ENCODE measurements at regions not wholly inside any gene's neighbourhood (a gene's known extent, or its start where the extent isn't known, plus 50 kb on each side); places are given as distances from the start of the nearest gene placed in this dataset.

GRCh38 chr9:75623462-75623861 is 267.0 kb upstream of the PCSK5 start:
- DNase-seq: no peak

- peak in 1 of 14 donors; percentile 9 for DNase-seq
Measured at GRCh38 chr9:75624998-75625397, 265.5 kb upstream of the PCSK5 start.

- DNase-seq: no peak
Measured at GRCh38 chr9:75626860-75627259, 263.6 kb upstream of the PCSK5 start.

- DNase-seq: no peak
Measured at GRCh38 chr9:75628952-75629351, 261.5 kb upstream of the PCSK5 start.

- DNase-seq: no peak
Measured at GRCh38 chr9:75633451-75634057, 256.9 kb upstream of the PCSK5 start.

- no peak for DNase-seq
Measured at GRCh38 chr9:75636427-75637045, 253.9 kb upstream of the PCSK5 start.

- no peak for DNase-seq
Measured at GRCh38 chr9:75639971-75640610, 250.4 kb upstream of the PCSK5 start.

GRCh38 chr9:75642522-75642921 is 248.0 kb upstream of the PCSK5 start:
- no peak for DNase-seq

- no peak for DNase-seq
Measured at GRCh38 chr9:75644649-75645048, 245.8 kb upstream of the PCSK5 start.

- no peak for DNase-seq
Measured at GRCh38 chr9:75648034-75648433, 242.4 kb upstream of the PCSK5 start.

- no peak for DNase-seq
Measured at GRCh38 chr9:75649060-75649459, 241.4 kb upstream of the PCSK5 start.

- no peak for DNase-seq
Measured at GRCh38 chr9:75651709-75652108, 238.8 kb upstream of the PCSK5 start.

- no peak for DNase-seq
Measured at GRCh38 chr9:75653335-75653734, 237.1 kb upstream of the PCSK5 start.

- no peak for DNase-seq
Measured at GRCh38 chr9:75653750-75654149, 236.7 kb upstream of the PCSK5 start.

- DNase-seq: no peak
Measured at GRCh38 chr9:75657015-75657414, 233.5 kb upstream of the PCSK5 start.

GRCh38 chr9:75658301-75658905 is 232.1 kb upstream of the PCSK5 start:
- no peak for DNase-seq

- no peak for DNase-seq
Measured at GRCh38 chr9:75664597-75664996, 225.9 kb upstream of the PCSK5 start.

- no peak for DNase-seq
Measured at GRCh38 chr9:75666856-75667554, 223.5 kb upstream of the PCSK5 start.

GRCh38 chr9:75669721-75670120 is 220.8 kb upstream of the PCSK5 start:
- no peak for DNase-seq

GRCh38 chr9:75671354-75671753 is 219.1 kb upstream of the PCSK5 start:
- no peak for DNase-seq

GRCh38 chr9:75672478-75672877 is 218.0 kb upstream of the PCSK5 start:
- no peak for DNase-seq

- no peak for DNase-seq
Measured at GRCh38 chr9:75683591-75683990, 206.9 kb upstream of the PCSK5 start.

- no peak for DNase-seq
Measured at GRCh38 chr9:75685062-75685461, 205.4 kb upstream of the PCSK5 start.
